Nephron (organoid): ENCODE measurements at regions not wholly inside any gene's neighbourhood (a gene's known extent, or its start where the extent isn't known, plus 50 kb on each side); places are given as distances from the start of the nearest gene placed in this dataset.

Source experiments
- H3K27ac Mint-ChIP-seq, 3 experiments: 2 replicates each; pipeline ENCODE4 v1.8.0; 2020; ENCODE audit warnings: mixed read lengths in 3 of 3, mild to moderate bottlenecking in 2 of 3, moderate library complexity in 1 of 3
- H3K27me3 Mint-ChIP-seq: 2 replicates; pipeline ENCODE4 v1.8.0; 2021; ENCODE audit warnings: low read depth, mild to moderate bottlenecking, moderate library complexity, mixed read lengths
- H3K36me3 Mint-ChIP-seq: 2 replicates; pipeline ENCODE4 v1.8.0; 2020; ENCODE audit warnings: low read depth, mixed read lengths
- H3K4me1 Mint-ChIP-seq: 2 replicates; pipeline ENCODE4 v1.8.0; 2020; ENCODE audit warnings: mixed read lengths
- H3K4me3 Mint-ChIP-seq, 3 experiments: 2 replicates each; pipeline ENCODE4 v1.8.0; 2020; ENCODE audit warnings: mild to moderate bottlenecking in 3 of 3, mixed read lengths in 3 of 3, moderate library complexity in 2 of 3
- H3K9me3 Mint-ChIP-seq: 2 replicates; pipeline ENCODE4 v1.8.0; 2020; ENCODE audit warnings: mixed read lengths
- TF ChIP-seq, protein P1 (sequence below), 3 experiments: fragments of 200-600 bp; sonication (generic); IDR thresholded peaks; one replicate each; pipeline ENCODE4 v1.5.0; 2021; ENCODE audit warnings: antibody characterized with exemption in 3 of 3; ENCODE audit not compliant: unreplicated experiment in 3 of 3

- Mint-ChIP-seq H3K36me3 (peaks cover 2% of the 10 kb centered on the region), H3K27ac (no peak overlapping the region), H3K4me3 (no peak overlapping the region), H3K9me3 (peaks cover 2% of the 10 kb centered on the region), H3K27me3 (peaks cover 1% of the 10 kb centered on the region), H3K4me1 (peaks cover 6% of the 10 kb centered on the region)
- TF ChIP-seq, protein P1, sequence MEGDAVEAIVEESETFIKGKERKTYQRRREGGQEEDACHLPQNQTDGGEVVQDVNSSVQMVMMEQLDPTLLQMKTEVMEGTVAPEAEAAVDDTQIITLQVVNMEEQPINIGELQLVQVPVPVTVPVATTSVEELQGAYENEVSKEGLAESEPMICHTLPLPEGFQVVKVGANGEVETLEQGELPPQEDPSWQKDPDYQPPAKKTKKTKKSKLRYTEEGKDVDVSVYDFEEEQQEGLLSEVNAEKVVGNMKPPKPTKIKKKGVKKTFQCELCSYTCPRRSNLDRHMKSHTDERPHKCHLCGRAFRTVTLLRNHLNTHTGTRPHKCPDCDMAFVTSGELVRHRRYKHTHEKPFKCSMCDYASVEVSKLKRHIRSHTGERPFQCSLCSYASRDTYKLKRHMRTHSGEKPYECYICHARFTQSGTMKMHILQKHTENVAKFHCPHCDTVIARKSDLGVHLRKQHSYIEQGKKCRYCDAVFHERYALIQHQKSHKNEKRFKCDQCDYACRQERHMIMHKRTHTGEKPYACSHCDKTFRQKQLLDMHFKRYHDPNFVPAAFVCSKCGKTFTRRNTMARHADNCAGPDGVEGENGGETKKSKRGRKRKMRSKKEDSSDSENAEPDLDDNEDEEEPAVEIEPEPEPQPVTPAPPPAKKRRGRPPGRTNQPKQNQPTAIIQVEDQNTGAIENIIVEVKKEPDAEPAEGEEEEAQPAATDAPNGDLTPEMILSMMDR (IDR thresholded peaks at IDR 0.05; ENCODE audit: unreplicated experiment in 3 of 3): no peak
These were observed 52.5 kb upstream of the VASH1 start for GRCh38 chr14:76708771-76709170.

- peaks cover 3% of the 10 kb centered on the region for H3K27me3 Mint-ChIP-seq
- H3K4me3 Mint-ChIP-seq: no peak overlapping the region
- H3K4me1 Mint-ChIP-seq: peaks cover 7% of the 10 kb centered on the region
- TF ChIP-seq, protein P1 (IDR thresholded peaks at IDR 0.05; ENCODE audit: unreplicated experiment in 3 of 3): peak; percentile 76 to 80 (median 76)
- H3K9me3 Mint-ChIP-seq: peaks cover 3% of the 10 kb centered on the region
- peaks cover 3% of the 10 kb centered on the region for H3K36me3 Mint-ChIP-seq
- no peak overlapping the region for H3K27ac Mint-ChIP-seq
These were observed 50.9 kb upstream of the VASH1 start for GRCh38 chr14:76710056-76711010.
